ENCODE measurements at regions not wholly inside any gene's neighbourhood (a gene's known extent, or its start where the extent isn't known, plus 50 kb on each side); places are given as distances from the start of the nearest gene placed in this dataset.

GRCh38 chr2:58919316-58919715, 678.2 kb upstream of the FANCL start:
- H3K9me3 Mint-ChIP-seq = peaks cover 0 to 15% (median 0%) of the 10 kb centered on the region in 11 donors
- H3K27me3 Mint-ChIP-seq = no peaks in the 10 kb centered on the region
- intact Hi-C loops (cut with micrococcal nuclease) = no loop called here
- CTCF ChIA-PET = interaction anchor here (0.6 to 1.2 kb wide), 2 partner anchors 10 to 16 kb away, joined by 3 to 4 read pairs; no protein-coding TSS in a partner anchor
- H3K27ac Mint-ChIP-seq = no peak overlapping the region
- Histone ChIP-seq H3K27ac (ENCODE audit: low read depth, low read length) (no peak overlapping the region), H3K4me3 (ENCODE audit: low read length) (no peak overlapping the region), H3K36me3 (ENCODE audit: control insufficient read depth in 2 of 3, insufficient read depth in 3 of 3, low read length in 3 of 3) (no peaks in the 10 kb centered on the region), H3K9me3 (ENCODE audit: control insufficient read depth in 2 of 3, low read length in 3 of 3) (no peaks in the 10 kb centered on the region), H3K4me1 (ENCODE audit: control insufficient read depth in 2 of 2, insufficient read depth in 2 of 2, low read length in 2 of 2) (no peaks in the 10 kb centered on the region), H3K27me3 (ENCODE audit: control insufficient read depth in 2 of 2, insufficient read depth in 2 of 2, low read length in 2 of 2) (no peaks in the 10 kb centered on the region)
- H3K4me3 Mint-ChIP-seq = no peak overlapping the region
- POLR2A ChIA-PET = no interaction called here
- no peaks in the 10 kb centered on the region for H3K4me1 Mint-ChIP-seq
- ATAC-seq (no peak), DNase-seq (no peak)
- H3K36me3 Mint-ChIP-seq = no peaks in the 10 kb centered on the region

GRCh38 chr2:58918141-58918540, 677.0 kb upstream of the FANCL start:
- H3K27me3 Mint-ChIP-seq = no peaks in the 10 kb centered on the region
- no peak overlapping the region for H3K27ac Mint-ChIP-seq
- peaks cover 0 to 10% (median 0%) of the 10 kb centered on the region in 11 donors for H3K9me3 Mint-ChIP-seq
- no peak for ATAC-seq
- intact Hi-C loops (cut with micrococcal nuclease) = no loop called here
- H3K4me3 Mint-ChIP-seq = no peak overlapping the region
- no peaks in the 10 kb centered on the region for H3K9me3 ChIP-seq (ENCODE audit: control insufficient read depth in 2 of 3, low read length in 3 of 3)
- no peak overlapping the region for H3K27ac ChIP-seq (ENCODE audit: low read depth, low read length)
- H3K4me1 Mint-ChIP-seq = no peaks in the 10 kb centered on the region
- POLR2A ChIA-PET = no interaction called here
- no peak for DNase-seq
- CTCF ChIA-PET = no interaction called here
- no peaks in the 10 kb centered on the region for H3K4me1 ChIP-seq (ENCODE audit: control insufficient read depth in 2 of 2, insufficient read depth in 2 of 2, low read length in 2 of 2)
- no peaks in the 10 kb centered on the region for H3K27me3 ChIP-seq (ENCODE audit: control insufficient read depth in 2 of 2, insufficient read depth in 2 of 2, low read length in 2 of 2)
- H3K4me3 ChIP-seq (ENCODE audit: low read length) = no peak overlapping the region
- no peaks in the 10 kb centered on the region for H3K36me3 Mint-ChIP-seq
- no peaks in the 10 kb centered on the region for H3K36me3 ChIP-seq (ENCODE audit: control insufficient read depth in 2 of 3, insufficient read depth in 3 of 3, low read length in 3 of 3)

- CTCF ChIA-PET = no interaction called here
- DNase-seq (no peak), ATAC-seq (no peak)
- Mint-ChIP-seq H3K9me3 (peaks cover 0 to 8% (median 0%) of the 10 kb centered on the region in 11 donors), H3K27me3 (no peaks in the 10 kb centered on the region), H3K4me1 (no peaks in the 10 kb centered on the region), H3K36me3 (no peaks in the 10 kb centered on the region), H3K4me3 (no peak overlapping the region), H3K27ac (no peak overlapping the region)
- POLR2A ChIA-PET = no interaction called here
- Histone ChIP-seq H3K27ac (ENCODE audit: low read depth, low read length) (no peak overlapping the region), H3K36me3 (ENCODE audit: control insufficient read depth in 2 of 3, insufficient read depth in 3 of 3, low read length in 3 of 3) (no peaks in the 10 kb centered on the region), H3K9me3 (ENCODE audit: control insufficient read depth in 2 of 3, low read length in 3 of 3) (no peaks in the 10 kb centered on the region), H3K4me3 (ENCODE audit: low read length) (no peak overlapping the region), H3K4me1 (ENCODE audit: control insufficient read depth in 2 of 2, insufficient read depth in 2 of 2, low read length in 2 of 2) (no peaks in the 10 kb centered on the region), H3K27me3 (ENCODE audit: control insufficient read depth in 2 of 2, insufficient read depth in 2 of 2, low read length in 2 of 2) (no peaks in the 10 kb centered on the region)
- intact Hi-C loops (cut with micrococcal nuclease) = no loop called here
These were observed 676.5 kb upstream of the FANCL start for GRCh38 chr2:58917596-58917995.

GRCh38 chr2:58916063-58916462, 674.9 kb upstream of the FANCL start:
- Mint-ChIP-seq H3K27ac (no peak overlapping the region), H3K4me1 (no peaks in the 10 kb centered on the region), H3K4me3 (no peak overlapping the region), H3K27me3 (no peaks in the 10 kb centered on the region), H3K9me3 (peaks cover 0 to 3% (median 0%) of the 10 kb centered on the region in 11 donors), H3K36me3 (no peaks in the 10 kb centered on the region)
- no peaks in the 10 kb centered on the region for H3K4me1 ChIP-seq (ENCODE audit: control insufficient read depth in 2 of 2, insufficient read depth in 2 of 2, low read length in 2 of 2)
- DNase-seq (no peak), ATAC-seq (no peak)
- CTCF ChIA-PET = no interaction called here
- no peaks in the 10 kb centered on the region for H3K27me3 ChIP-seq (ENCODE audit: control insufficient read depth in 2 of 2, insufficient read depth in 2 of 2, low read length in 2 of 2)
- H3K9me3 ChIP-seq (ENCODE audit: control insufficient read depth in 2 of 3, low read length in 3 of 3) = no peaks in the 10 kb centered on the region
- POLR2A ChIA-PET = no interaction called here
- intact Hi-C loops (cut with micrococcal nuclease) = no loop called here
- H3K36me3 ChIP-seq (ENCODE audit: control insufficient read depth in 2 of 3, insufficient read depth in 3 of 3, low read length in 3 of 3) = no peaks in the 10 kb centered on the region
- no peak overlapping the region for H3K27ac ChIP-seq (ENCODE audit: low read depth, low read length)
- no peak overlapping the region for H3K4me3 ChIP-seq (ENCODE audit: low read length)

GRCh38 chr2:58914733-58915505, 673.8 kb upstream of the FANCL start:
- ATAC-seq (no peak), DNase-seq (no peak)
- H3K27me3 Mint-ChIP-seq = no peaks in the 10 kb centered on the region
- no peaks in the 10 kb centered on the region for H3K36me3 Mint-ChIP-seq
- no peaks in the 10 kb centered on the region for H3K4me1 Mint-ChIP-seq
- H3K4me1 ChIP-seq (ENCODE audit: control insufficient read depth in 2 of 2, insufficient read depth in 2 of 2, low read length in 2 of 2) = no peaks in the 10 kb centered on the region
- H3K4me3 ChIP-seq (ENCODE audit: low read length) = no peak overlapping the region
- intact Hi-C loops (cut with micrococcal nuclease) = no loop called here
- no peaks in the 10 kb centered on the region for H3K27me3 ChIP-seq (ENCODE audit: control insufficient read depth in 2 of 2, insufficient read depth in 2 of 2, low read length in 2 of 2)
- H3K27ac Mint-ChIP-seq = no peak overlapping the region
- no peaks in the 10 kb centered on the region for H3K36me3 ChIP-seq (ENCODE audit: control insufficient read depth in 2 of 3, insufficient read depth in 3 of 3, low read length in 3 of 3)
- peaks cover 0 to 3% (median 0%) of the 10 kb centered on the region in 11 donors for H3K9me3 Mint-ChIP-seq
- H3K27ac ChIP-seq (ENCODE audit: low read depth, low read length) = no peak overlapping the region
- ChIA-PET CTCF (no interaction called here), POLR2A (no interaction called here)
- H3K4me3 Mint-ChIP-seq = no peak overlapping the region
- H3K9me3 ChIP-seq (ENCODE audit: control insufficient read depth in 2 of 3, low read length in 3 of 3) = no peaks in the 10 kb centered on the region

- Histone ChIP-seq H3K27ac (ENCODE audit: low read depth, low read length) (no peak overlapping the region), H3K36me3 (ENCODE audit: control insufficient read depth in 2 of 3, insufficient read depth in 3 of 3, low read length in 3 of 3) (no peaks in the 10 kb centered on the region), H3K9me3 (ENCODE audit: control insufficient read depth in 2 of 3, low read length in 3 of 3) (no peaks in the 10 kb centered on the region), H3K27me3 (ENCODE audit: control insufficient read depth in 2 of 2, insufficient read depth in 2 of 2, low read length in 2 of 2) (no peaks in the 10 kb centered on the region), H3K4me3 (ENCODE audit: low read length) (no peak overlapping the region), H3K4me1 (ENCODE audit: control insufficient read depth in 2 of 2, insufficient read depth in 2 of 2, low read length in 2 of 2) (no peaks in the 10 kb centered on the region)
- intact Hi-C loops (cut with micrococcal nuclease) = no loop called here
- H3K27ac Mint-ChIP-seq = no peak overlapping the region
- CTCF ChIA-PET = no interaction called here
- no peaks in the 10 kb centered on the region for H3K36me3 Mint-ChIP-seq
- H3K4me1 Mint-ChIP-seq = no peaks in the 10 kb centered on the region
- ATAC-seq (no peak), DNase-seq (no peak)
- H3K27me3 Mint-ChIP-seq = no peaks in the 10 kb centered on the region
- POLR2A ChIA-PET = no interaction called here
- peaks cover 0 to 3% (median 0%) of the 10 kb centered on the region in 11 donors for H3K9me3 Mint-ChIP-seq
- no peak overlapping the region for H3K4me3 Mint-ChIP-seq
These were observed 672.1 kb upstream of the FANCL start for GRCh38 chr2:58913082-58913726.

- H3K9me3 Mint-ChIP-seq = peaks cover 0 to 3% (median 0%) of the 10 kb centered on the region in 11 donors
- H3K9me3 ChIP-seq (ENCODE audit: control insufficient read depth in 2 of 3, low read length in 3 of 3) = no peaks in the 10 kb centered on the region
- ChIA-PET POLR2A (no interaction called here), CTCF (no interaction called here)
- H3K27me3 Mint-ChIP-seq = no peaks in the 10 kb centered on the region
- H3K27me3 ChIP-seq (ENCODE audit: control insufficient read depth in 2 of 2, insufficient read depth in 2 of 2, low read length in 2 of 2) = no peaks in the 10 kb centered on the region
- ATAC-seq (no peak), DNase-seq (no peak)
- no peaks in the 10 kb centered on the region for H3K36me3 ChIP-seq (ENCODE audit: control insufficient read depth in 2 of 3, insufficient read depth in 3 of 3, low read length in 3 of 3)
- H3K36me3 Mint-ChIP-seq = no peaks in the 10 kb centered on the region
- no peak overlapping the region for H3K27ac Mint-ChIP-seq
- H3K4me1 ChIP-seq (ENCODE audit: control insufficient read depth in 2 of 2, insufficient read depth in 2 of 2, low read length in 2 of 2) = no peaks in the 10 kb centered on the region
- no peak overlapping the region for H3K4me3 Mint-ChIP-seq
- H3K4me1 Mint-ChIP-seq = no peaks in the 10 kb centered on the region
- intact Hi-C loops (cut with micrococcal nuclease) = no loop called here
- H3K4me3 ChIP-seq (ENCODE audit: low read length) = no peak overlapping the region
- H3K27ac ChIP-seq (ENCODE audit: low read depth, low read length) = no peak overlapping the region
These were observed 670.8 kb upstream of the FANCL start for GRCh38 chr2:58911877-58912276.

Measured in naive thymus-derived CD4-positive, alpha-beta T cell (primary cell).